Caco-2 (cell line): ENCODE measurements at regions not wholly inside any gene's neighbourhood (a gene's known extent, or its start where the extent isn't known, plus 50 kb on each side); places are given as distances from the start of the nearest gene placed in this dataset.
"Not testable (repeated sequence)": the region's sequence is repeated elsewhere in the genome, so short reads cannot be mapped to it uniquely, and the experiment has no call there.

Source experiments
- BruUV-seq: library from RNA; stranded (reverse); fragments of 400-500 nt; replicated peaks from 2 replicates; lab custom pipeline; 2021; lab: Mats Ljungman, UMichigan
- CTCF ChIA-PET: fragments of 300-600 bp; sonication (Branson Sonifier 250); formaldehyde crosslinking; loops from one replicate; lab custom pipeline; 2022; ENCODE audit warnings: antibody characterized with exemption; lab: Charles Lee
- POLR2A ChIA-PET: fragments of 300-600 bp; sonication (Branson Sonifier 250); formaldehyde crosslinking; loops from one replicate; lab custom pipeline; 2022; ENCODE audit warnings: antibody characterized with exemption; lab: Charles Lee
- DNase-seq, 2 experiments: peaks; one replicate each; pipeline versions ENCODE4 v3.0.0 to v3.0.0-alpha.2; 2020 to 2022
- H3K27me3 ChIP-seq: replicated peaks from 2 replicates; pipeline ENCODE4 v1.6.0; 2011; ENCODE audit warnings: low read length; ENCODE audit not compliant: control insufficient read depth, insufficient read depth
- H3K36me3 ChIP-seq: 2 replicates; pipeline ENCODE4 v1.5.1; 2011; ENCODE audit warnings: low read length; ENCODE audit not compliant: control insufficient read depth, insufficient read depth
- H3K4me1 ChIP-seq: fragments of 250-450 bp; sonication (Bioruptor Pico); 2 replicates; pipeline ENCODE4 v1.5.1; 2020; ENCODE audit warnings: mild to moderate bottlenecking
- H3K4me3 ChIP-seq: 2 replicates; pipeline ENCODE4 v1.5.1; 2011; ENCODE audit warnings: low read depth, mild to moderate bottlenecking, control low read depth, low read length
- H3K9me3 ChIP-seq: fragments of 250-450 bp; sonication (Bioruptor Pico); 2 replicates; pipeline ENCODE4 v1.5.1; 2020; ENCODE audit warnings: mild to moderate bottlenecking, moderate library complexity
- H3K27ac Mint-ChIP-seq: one replicate; pipeline ENCODE4 v1.8.0; 2022; ENCODE audit warnings: mixed read lengths; ENCODE audit not compliant: unreplicated experiment
- H3K27me3 Mint-ChIP-seq: one replicate; pipeline ENCODE4 v1.8.0; 2022; ENCODE audit warnings: mixed read lengths; ENCODE audit not compliant: insufficient read depth, unreplicated experiment
- H3K36me3 Mint-ChIP-seq: one replicate; pipeline ENCODE4 v1.8.0; 2022; ENCODE audit warnings: mild to moderate bottlenecking, mixed read lengths; ENCODE audit not compliant: insufficient read depth, unreplicated experiment
- H3K4me1 Mint-ChIP-seq: one replicate; pipeline ENCODE4 v1.8.0; 2022; ENCODE audit warnings: low read depth, mixed read lengths; ENCODE audit not compliant: unreplicated experiment
- H3K4me3 Mint-ChIP-seq: one replicate; pipeline ENCODE4 v1.8.0; 2022; ENCODE audit warnings: mild to moderate bottlenecking, moderate library complexity, mixed read lengths; ENCODE audit not compliant: unreplicated experiment
- H3K9me3 Mint-ChIP-seq: one replicate; pipeline ENCODE4 v1.8.0; 2022; ENCODE audit warnings: mixed read lengths; ENCODE audit not compliant: unreplicated experiment
- intact Hi-C: fragments of 100-400 bp; cut with micrococcal nuclease; formaldehyde crosslinking; loops from one replicate; pipeline ENCODE4 v1.10.0; 2022; ENCODE audit not compliant: unreplicated experiment
- TF ChIP-seq, protein P1 (sequence below), 2 experiments: fragments of 200-600 bp in 1 of 2; IDR thresholded peaks; 1 replicate in 1 of 2; 2 replicates in 1 of 2; pipeline versions ENCODE4 v1.5.1 to v1.8.0; 2011 to 2022; ENCODE audit warnings: antibody characterized with exemption in 1 of 2, control low read depth in 1 of 2, inconsistent platforms in 1 of 2, low read depth in 1 of 2, low read length in 1 of 2, mild to moderate bottlenecking in 1 of 2, moderate library complexity in 1 of 2; ENCODE audit not compliant: insufficient read depth in 1 of 2, severe bottlenecking in 1 of 2, unreplicated experiment in 1 of 2

DNA sequence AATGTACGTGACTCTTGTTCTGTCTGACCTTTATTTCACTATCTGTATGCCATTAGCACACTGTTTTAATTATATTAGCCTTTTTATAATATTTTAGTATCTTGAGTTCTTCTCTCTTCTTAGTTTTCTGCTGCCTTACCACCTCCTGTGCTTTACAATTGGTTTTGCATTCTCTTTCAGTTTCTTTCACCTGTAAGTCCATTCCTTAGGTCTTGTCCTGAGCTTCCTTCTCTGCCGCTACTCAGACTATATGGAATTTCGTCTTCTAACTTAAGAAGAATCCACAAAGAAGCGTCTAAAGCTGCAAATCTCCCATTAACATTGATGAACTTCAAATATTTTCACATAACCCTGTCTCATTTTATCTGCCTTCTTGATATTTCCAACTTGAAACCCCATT lies 642.9 kb downstream of the MAT2B start:
- Histone ChIP-seq H3K4me3 (no peak overlapping the region), H3K9me3 (no peaks in the 10 kb centered on the region), H3K27me3 (no peaks in the 10 kb centered on the region), H3K4me1 (no peaks in the 10 kb centered on the region), H3K36me3 (no peaks in the 10 kb centered on the region)
- no peak for DNase-seq
- TF ChIP-seq, protein P1, sequence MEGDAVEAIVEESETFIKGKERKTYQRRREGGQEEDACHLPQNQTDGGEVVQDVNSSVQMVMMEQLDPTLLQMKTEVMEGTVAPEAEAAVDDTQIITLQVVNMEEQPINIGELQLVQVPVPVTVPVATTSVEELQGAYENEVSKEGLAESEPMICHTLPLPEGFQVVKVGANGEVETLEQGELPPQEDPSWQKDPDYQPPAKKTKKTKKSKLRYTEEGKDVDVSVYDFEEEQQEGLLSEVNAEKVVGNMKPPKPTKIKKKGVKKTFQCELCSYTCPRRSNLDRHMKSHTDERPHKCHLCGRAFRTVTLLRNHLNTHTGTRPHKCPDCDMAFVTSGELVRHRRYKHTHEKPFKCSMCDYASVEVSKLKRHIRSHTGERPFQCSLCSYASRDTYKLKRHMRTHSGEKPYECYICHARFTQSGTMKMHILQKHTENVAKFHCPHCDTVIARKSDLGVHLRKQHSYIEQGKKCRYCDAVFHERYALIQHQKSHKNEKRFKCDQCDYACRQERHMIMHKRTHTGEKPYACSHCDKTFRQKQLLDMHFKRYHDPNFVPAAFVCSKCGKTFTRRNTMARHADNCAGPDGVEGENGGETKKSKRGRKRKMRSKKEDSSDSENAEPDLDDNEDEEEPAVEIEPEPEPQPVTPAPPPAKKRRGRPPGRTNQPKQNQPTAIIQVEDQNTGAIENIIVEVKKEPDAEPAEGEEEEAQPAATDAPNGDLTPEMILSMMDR (IDR thresholded peaks at IDR 0.05; ENCODE audit: insufficient read depth in 1 of 2, low read depth in 1 of 2, low read length in 1 of 2, severe bottlenecking in 1 of 2, unreplicated experiment in 1 of 2) = no peak
- Mint-ChIP-seq H3K4me1 (no peaks in the 10 kb centered on the region), H3K9me3 (no peaks in the 10 kb centered on the region), H3K27ac (no peak overlapping the region), H3K36me3 (no peaks in the 10 kb centered on the region), H3K27me3 (no peaks in the 10 kb centered on the region), H3K4me3 (no peak overlapping the region)
- BruUV-seq = no TSS peak
- intact Hi-C loops = no loop called here
- CTCF ChIA-PET = no interaction called here
- POLR2A ChIA-PET = no interaction called here

DNA sequence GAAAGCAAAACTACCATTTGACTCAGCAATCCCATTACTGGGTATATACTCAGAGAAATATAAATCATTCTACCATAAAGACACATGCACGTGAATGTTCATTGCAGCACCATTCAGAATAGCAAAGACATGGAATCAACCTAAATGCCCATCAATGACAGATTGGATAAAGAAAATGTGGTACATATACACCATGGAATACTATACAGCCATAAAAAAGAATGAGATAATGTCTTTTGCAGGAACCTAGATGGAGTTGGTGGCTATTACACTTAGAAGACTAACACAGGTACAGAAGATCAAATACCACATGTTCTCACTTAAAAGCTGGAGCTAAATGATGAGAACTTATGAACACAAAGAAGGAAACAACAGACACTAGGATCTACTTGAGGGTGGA lies 647.1 kb downstream of the MAT2B start:
- H3K27ac Mint-ChIP-seq, H3K4me3 Mint-ChIP-seq, intact Hi-C loops, H3K36me3 Mint-ChIP-seq, H3K4me1 Mint-ChIP-seq, H3K36me3 ChIP-seq, BruUV-seq, CTCF ChIA-PET, H3K4me3 ChIP-seq, H3K9me3 Mint-ChIP-seq, H3K4me1 ChIP-seq, H3K27me3 ChIP-seq, H3K9me3 ChIP-seq, POLR2A ChIA-PET, DNase-seq, H3K27me3 Mint-ChIP-seq: not testable (repeated sequence)

DNA sequence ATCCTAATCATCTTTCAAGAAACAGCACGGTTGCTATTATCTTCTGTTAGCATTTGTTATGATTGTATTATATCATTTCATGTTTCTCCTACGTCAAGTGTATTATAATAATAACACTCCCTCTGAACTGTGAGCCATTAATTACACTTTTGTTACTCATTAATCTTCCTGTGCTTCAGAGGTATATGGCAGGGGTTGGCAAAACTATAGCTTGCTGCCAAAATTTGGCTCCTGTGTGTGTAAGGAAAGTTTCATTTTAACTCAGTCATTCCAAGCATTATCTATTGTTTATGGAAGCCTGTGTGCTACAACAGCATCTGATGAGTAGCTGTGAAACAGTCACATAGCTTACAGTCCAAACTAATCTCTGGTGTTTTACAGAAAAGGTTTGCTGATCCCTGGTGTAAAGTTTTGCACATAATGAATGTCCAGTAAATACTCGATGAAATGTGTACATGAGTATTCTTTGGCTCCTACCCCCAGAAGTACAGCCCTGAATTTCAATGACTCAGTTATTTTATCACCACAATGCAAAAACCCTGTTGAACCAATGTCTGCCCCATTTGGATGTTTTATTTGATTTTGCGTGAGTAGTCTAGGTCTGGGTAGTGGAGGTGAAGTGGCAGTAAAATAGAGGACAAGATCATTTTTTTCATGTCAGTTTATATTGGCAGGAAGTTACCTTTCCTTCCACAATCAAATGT lies 648.2 kb downstream of the MAT2B start:
- ChIA-PET CTCF (no interaction called here), POLR2A (no interaction called here)
- no peak overlapping the region for H3K27ac Mint-ChIP-seq
- no peak overlapping the region for H3K4me3 Mint-ChIP-seq
- BruUV-seq = no TSS peak
- intact Hi-C loops = no loop called here
- no peaks in the 10 kb centered on the region for H3K27me3 Mint-ChIP-seq
- Histone ChIP-seq H3K27me3 (no peaks in the 10 kb centered on the region), H3K36me3 (no peaks in the 10 kb centered on the region), H3K4me1 (no peaks in the 10 kb centered on the region), H3K4me3 (no peak overlapping the region), H3K9me3 (no peaks in the 10 kb centered on the region)
- no peak for DNase-seq
- H3K36me3 Mint-ChIP-seq = no peaks in the 10 kb centered on the region
- TF ChIP-seq, protein P1 (IDR thresholded peaks at IDR 0.05; ENCODE audit: insufficient read depth in 1 of 2, low read depth in 1 of 2, low read length in 1 of 2, severe bottlenecking in 1 of 2, unreplicated experiment in 1 of 2) = no peak
- H3K9me3 Mint-ChIP-seq = no peaks in the 10 kb centered on the region
- H3K4me1 Mint-ChIP-seq = no peaks in the 10 kb centered on the region
